SJSA1 (cell line): ENCODE measurements at regions not wholly inside any gene's neighbourhood (a gene's known extent, or its start where the extent isn't known, plus 50 kb on each side); places are given as distances from the start of the nearest gene placed in this dataset.

Experiments used
- DNase-seq, 2 experiments: peaks; one replicate each; pipeline ENCODE4 v3.0.0-alpha.2; 2015 to 2020; ENCODE audit warnings: low spot score in 2 of 2, low read depth in 1 of 2
- H3K27ac ChIP-seq: fragments of 250-450 bp; sonication (Bioruptor Pico); 2 replicates; pipeline ENCODE4 v1.5.1; 2020; ENCODE audit warnings: mild to moderate bottlenecking, moderate library complexity
- H3K27me3 ChIP-seq: fragments of 250-450 bp; sonication (Bioruptor Pico); replicated peaks from 2 replicates; pipeline ENCODE4 v1.5.1; 2020; ENCODE audit warnings: mild to moderate bottlenecking, moderate library complexity
- H3K36me3 ChIP-seq: fragments of 250-450 bp; sonication (Bioruptor Pico); 2 replicates; pipeline ENCODE4 v1.5.1; 2020; ENCODE audit warnings: mild to moderate bottlenecking
- H3K4me1 ChIP-seq: fragments of 250-450 bp; sonication (Bioruptor Pico); replicated peaks from 2 replicates; pipeline ENCODE4 v1.6.1; 2021; ENCODE audit warnings: mild to moderate bottlenecking
- H3K4me3 ChIP-seq: fragments of 250-450 bp; sonication (Bioruptor Pico); 2 replicates; pipeline ENCODE4 v1.5.1; 2020; ENCODE audit warnings: mild to moderate bottlenecking
- H3K9me3 ChIP-seq: fragments of 250-450 bp; sonication (Bioruptor Pico); replicated peaks from 2 replicates; pipeline ENCODE4 v1.5.1; 2020; ENCODE audit warnings: mild to moderate bottlenecking

- Histone ChIP-seq H3K27me3 (no peaks in the 10 kb centered on the region), H3K4me3 (no peak overlapping the region), H3K9me3 (no peaks in the 10 kb centered on the region), H3K36me3 (no peaks in the 10 kb centered on the region), H3K4me1 (no peaks in the 10 kb centered on the region), H3K27ac (no peak overlapping the region)
- no peak for DNase-seq
These were observed 119.2 kb upstream of the CCDC68 start for GRCh38 chr18:55078303-55078932.

GRCh38 chr18:55076643-55077218 is 117.5 kb upstream of the CCDC68 start:
- H3K4me3 ChIP-seq = no peak overlapping the region

GRCh38 chr18:55073834-55074233 is 114.6 kb upstream of the CCDC68 start:
- Histone ChIP-seq H3K27ac (no peak overlapping the region), H3K36me3 (no peaks in the 10 kb centered on the region), H3K4me1 (no peaks in the 10 kb centered on the region), H3K4me3 (no peak overlapping the region), H3K9me3 (no peaks in the 10 kb centered on the region), H3K27me3 (no peaks in the 10 kb centered on the region; the same call in 1 of the 2 replicates)
- no peak for DNase-seq

More at GRCh38 chr18:55076643-55077218, 117.5 kb upstream of the CCDC68 start:
- Histone ChIP-seq H3K36me3 (no peaks in the 10 kb centered on the region), H3K4me1 (no peaks in the 10 kb centered on the region), H3K27me3 (no peaks in the 10 kb centered on the region; the same call in 1 of the 2 replicates), H3K27ac (no peak overlapping the region), H3K9me3 (no peaks in the 10 kb centered on the region)
- DNase-seq = no peak

- no peaks in the 10 kb centered on the region for H3K36me3 ChIP-seq
- no peak overlapping the region for H3K27ac ChIP-seq
- DNase-seq = no peak
- H3K9me3 ChIP-seq = no peaks in the 10 kb centered on the region
- no peaks in the 10 kb centered on the region for H3K4me1 ChIP-seq
- no peaks in the 10 kb centered on the region; the same call in 1 of the 2 replicates for H3K27me3 ChIP-seq
- no peak overlapping the region for H3K4me3 ChIP-seq
These were observed 113.9 kb upstream of the CCDC68 start for GRCh38 chr18:55073116-55073515.

- Histone ChIP-seq H3K27ac (no peak overlapping the region), H3K9me3 (no peaks in the 10 kb centered on the region), H3K4me3 (no peak overlapping the region), H3K36me3 (no peaks in the 10 kb centered on the region), H3K4me1 (no peaks in the 10 kb centered on the region), H3K27me3 (no peaks in the 10 kb centered on the region; the same call in 1 of the 2 replicates)
- DNase-seq = no peak
These were observed 113.4 kb upstream of the CCDC68 start for GRCh38 chr18:55072698-55073097.

- Histone ChIP-seq H3K27ac (no peak overlapping the region), H3K4me1 (no peaks in the 10 kb centered on the region), H3K4me3 (no peak overlapping the region), H3K36me3 (no peaks in the 10 kb centered on the region), H3K9me3 (no peaks in the 10 kb centered on the region), H3K27me3 (no peaks in the 10 kb centered on the region; the same call in 1 of the 2 replicates)
- no peak for DNase-seq
These were observed 112.9 kb upstream of the CCDC68 start for GRCh38 chr18:55072181-55072580.

- Histone ChIP-seq H3K27me3 (no peaks in the 10 kb centered on the region; the same call in 1 of the 2 replicates), H3K9me3 (no peaks in the 10 kb centered on the region), H3K4me3 (no peak overlapping the region), H3K27ac (no peak overlapping the region), H3K36me3 (no peaks in the 10 kb centered on the region), H3K4me1 (no peaks in the 10 kb centered on the region)
- no peak for DNase-seq
These were observed 110.2 kb upstream of the CCDC68 start for GRCh38 chr18:55069497-55069896.

GRCh38 chr18:55064760-55065159 is 105.5 kb upstream of the CCDC68 start:
- Histone ChIP-seq H3K9me3 (no peaks in the 10 kb centered on the region), H3K27ac (no peak overlapping the region), H3K36me3 (no peaks in the 10 kb centered on the region), H3K4me1 (no peaks in the 10 kb centered on the region), H3K4me3 (no peak overlapping the region), H3K27me3 (0 out of 2 replicates have a peak, but pooled peaks cover 5% of the 10 kb centered on the region)
- DNase-seq = no peak

- H3K4me1 ChIP-seq = no peaks in the 10 kb centered on the region
- H3K4me3 ChIP-seq = no peak overlapping the region
- H3K9me3 ChIP-seq = no peaks in the 10 kb centered on the region
- DNase-seq = no peak
- H3K27me3 ChIP-seq = 0 out of 2 replicates have a peak, but pooled peaks cover 5% of the 10 kb centered on the region
- H3K36me3 ChIP-seq = no peaks in the 10 kb centered on the region
- H3K27ac ChIP-seq = no peak overlapping the region
These were observed 104.8 kb upstream of the CCDC68 start for GRCh38 chr18:55064073-55064472.

- no peaks in the 10 kb centered on the region for H3K27me3 ChIP-seq
- no peak overlapping the region for H3K4me3 ChIP-seq
- no peak overlapping the region for H3K27ac ChIP-seq
- no peaks in the 10 kb centered on the region for H3K36me3 ChIP-seq
- no peaks in the 10 kb centered on the region; the same call in 1 of the 2 replicates for H3K9me3 ChIP-seq
- H3K4me1 ChIP-seq = no peaks in the 10 kb centered on the region
- DNase-seq = no peak
These were observed 95.0 kb upstream of the CCDC68 start for GRCh38 chr18:55054021-55054990.

GRCh38 chr18:55048892-55049291 is 89.6 kb upstream of the CCDC68 start:
- H3K36me3 ChIP-seq = no peaks in the 10 kb centered on the region
- H3K27me3 ChIP-seq = no peaks in the 10 kb centered on the region
- H3K9me3 ChIP-seq = no peaks in the 10 kb centered on the region; the same call in 1 of the 2 replicates
- no peak overlapping the region for H3K4me3 ChIP-seq
- H3K4me1 ChIP-seq = no peaks in the 10 kb centered on the region
- DNase-seq = no peak
- H3K27ac ChIP-seq = no peak overlapping the region

GRCh38 chr18:55047546-55047945 is 88.3 kb upstream of the CCDC68 start:
- DNase-seq = no peak
- no peak overlapping the region for H3K4me3 ChIP-seq
- no peaks in the 10 kb centered on the region; the same call in 1 of the 2 replicates for H3K9me3 ChIP-seq
- H3K27ac ChIP-seq = no peak overlapping the region
- H3K27me3 ChIP-seq = no peaks in the 10 kb centered on the region
- H3K36me3 ChIP-seq = no peaks in the 10 kb centered on the region
- H3K4me1 ChIP-seq = no peaks in the 10 kb centered on the region

- DNase-seq = no peak
- H3K9me3 ChIP-seq = no peaks in the 10 kb centered on the region
- 0 out of 2 replicates have a peak, but pooled peaks cover 2% of the 10 kb centered on the region for H3K27me3 ChIP-seq
- no peaks in the 10 kb centered on the region for H3K36me3 ChIP-seq
- H3K4me1 ChIP-seq = no peaks in the 10 kb centered on the region
- H3K4me3 ChIP-seq = no peak overlapping the region
- H3K27ac ChIP-seq = no peak overlapping the region
These were observed 82.1 kb upstream of the CCDC68 start for GRCh38 chr18:55041366-55041765.

GRCh38 chr18:55038162-55038561 is 78.9 kb upstream of the CCDC68 start:
- Histone ChIP-seq H3K27me3 (0 out of 2 replicates have a peak, but pooled peaks cover 5% of the 10 kb centered on the region), H3K4me3 (no peak overlapping the region), H3K9me3 (no peaks in the 10 kb centered on the region), H3K27ac (no peak overlapping the region), H3K36me3 (no peaks in the 10 kb centered on the region), H3K4me1 (no peaks in the 10 kb centered on the region)
- DNase-seq = no peak
